ENCODE measurements at regions not wholly inside any gene's neighbourhood (a gene's known extent, or its start where the extent isn't known, plus 50 kb on each side); places are given as distances from the start of the nearest gene placed in this dataset.

- TF ChIP-seq CEBPB (IDR thresholded peaks at IDR 0.05): no peak
- no peak for TF ChIP-seq BHLHE40 (IDR thresholded peaks at IDR 0.05; ENCODE audit: low read depth, low read length)
- TF ChIP-seq RAD21 (conservative IDR thresholded peaks at IDR 0.05 in 1 of 2, IDR thresholded peaks at IDR 0.05 in 1 of 2): no peak
- TF ChIP-seq POLR2A (IDR thresholded peaks at IDR 0.05; ENCODE audit: low read length): no peak
- no peak for TF ChIP-seq E2F6 (IDR thresholded peaks at IDR 0.05; ENCODE audit: borderline replicate concordance, low read depth)
- no peak for TF ChIP-seq CTCF (IDR thresholded peaks at IDR 0.05)
- no peak for TF ChIP-seq EP300 (IDR thresholded peaks at IDR 0.05)
- TF ChIP-seq SMC3 (IDR thresholded peaks at IDR 0.05): no peak
- TF ChIP-seq MYC (IDR thresholded peaks at IDR 0.05; ENCODE audit: borderline replicate concordance, low read length): no peak
- TF ChIP-seq JUN (IDR thresholded peaks at IDR 0.05): no peak
- TF ChIP-seq CHD4 (IDR thresholded peaks at IDR 0.05; ENCODE audit: borderline replicate concordance): no peak
- TF ChIP-seq KDM1A (IDR thresholded peaks at IDR 0.05; ENCODE audit: low read depth): no peak
- no peak for TF ChIP-seq REST (IDR thresholded peaks at IDR 0.05)
Observed at GRCh38 chr13:88896466-88896865, 1225.3 kb downstream of the SLITRK5 start.
